Activated B cell treated with CpG ODN at 0.5 μM for 24 hours (primary cell): ENCODE measurements at regions not wholly inside any gene's neighbourhood (a gene's known extent, or its start where the extent isn't known, plus 50 kb on each side); places are given as distances from the start of the nearest gene placed in this dataset.
"Not testable (repeated sequence)": the region's sequence is repeated elsewhere in the genome, so short reads cannot be mapped to it uniquely, and the experiment has no call there.

Experiments used
- ATAC-seq: fragments of 200-7000 bp; cut with Tn5 transposase; one replicate; pipeline ENCODE4 v1.10.0; 2021; ENCODE audit warnings: low read depth, mild to moderate bottlenecking, moderate library complexity
- CTCF ChIA-PET: fragments of 350-600 bp; sonication (Branson Sonifier 250); formaldehyde crosslinking; loops from one replicate; lab custom pipeline; 2021; ENCODE audit warnings: antibody characterized with exemption; lab: Charles Lee
- POLR2A ChIA-PET: fragments of 350-600 bp; sonication (Branson Sonifier 250); formaldehyde crosslinking; loops from one replicate; lab custom pipeline; 2021; ENCODE audit warnings: antibody characterized with exemption; lab: Charles Lee
- DNase-seq: peaks from one replicate; pipeline ENCODE4 v3.0.0; 2022
- H3K27ac Mint-ChIP-seq: one replicate; pipeline ENCODE4 v1.8.0; 2020; ENCODE audit warnings: mixed read lengths
- H3K27me3 Mint-ChIP-seq: one replicate; pipeline ENCODE4 v1.8.0; 2021; ENCODE audit warnings: mixed read lengths
- H3K36me3 Mint-ChIP-seq: one replicate; pipeline ENCODE4 v1.8.0; 2021; ENCODE audit warnings: low read depth, mixed read lengths
- H3K4me1 Mint-ChIP-seq: one replicate; pipeline ENCODE4 v1.8.0; 2021; ENCODE audit warnings: mixed read lengths
- H3K4me3 Mint-ChIP-seq: one replicate; pipeline ENCODE4 v1.8.0; 2020; ENCODE audit warnings: mild to moderate bottlenecking, mixed read lengths
- H3K9me3 Mint-ChIP-seq: one replicate; pipeline ENCODE4 v1.8.0; 2020; ENCODE audit warnings: mixed read lengths
- CTCF ChIP-seq: fragments of 200-600 bp; IDR thresholded peaks from one replicate; pipeline ENCODE4 v1.8.0; 2022; ENCODE audit warnings: antibody characterized with exemption, mild to moderate bottlenecking
- intact Hi-C: fragments of 100-400 bp; cut with micrococcal nuclease; formaldehyde crosslinking; loops from one replicate; pipeline ENCODE4 v1.15.1; 2024

- ChIA-PET CTCF (no interaction called here), POLR2A (no interaction called here)
- Mint-ChIP-seq H3K27me3 (peaks cover 3% of the 10 kb centered on the region), H3K4me1 (no peaks in the 10 kb centered on the region), H3K9me3 (peaks cover 6% of the 10 kb centered on the region), H3K4me3 (no peak overlapping the region), H3K36me3 (no peaks in the 10 kb centered on the region), H3K27ac (no peak overlapping the region)
- DNase-seq = no peak
- ATAC-seq = no peak
- no peak for TF ChIP-seq CTCF
- intact Hi-C loops = no loop called here
These were observed 184.6 kb upstream of the ERBB4 start for GRCh38 chr2:212723226-212723625.

GRCh38 chr2:212722046-212722445, 183.4 kb upstream of the ERBB4 start:
- Mint-ChIP-seq H3K4me1 (no peaks in the 10 kb centered on the region), H3K27ac (no peak overlapping the region), H3K36me3 (no peaks in the 10 kb centered on the region), H3K9me3 (peaks cover 6% of the 10 kb centered on the region), H3K27me3 (peaks cover 3% of the 10 kb centered on the region), H3K4me3 (no peak overlapping the region)
- no peak for TF ChIP-seq CTCF
- ChIA-PET POLR2A (no interaction called here), CTCF (no interaction called here)
- ATAC-seq (no peak), DNase-seq (no peak)
- intact Hi-C loops = no loop called here

GRCh38 chr2:212721026-212721451, 182.4 kb upstream of the ERBB4 start:
- intact Hi-C loops = no loop called here
- no peak for TF ChIP-seq CTCF
- Mint-ChIP-seq H3K4me1 (no peaks in the 10 kb centered on the region), H3K36me3 (no peaks in the 10 kb centered on the region), H3K27me3 (peaks cover 3% of the 10 kb centered on the region), H3K27ac (no peak overlapping the region), H3K9me3 (peaks cover 6% of the 10 kb centered on the region), H3K4me3 (no peak overlapping the region)
- DNase-seq = no peak
- POLR2A ChIA-PET = no interaction called here
- no peak for ATAC-seq
- CTCF ChIA-PET = no interaction called here

- H3K36me3 Mint-ChIP-seq, CTCF ChIA-PET, intact Hi-C loops, ATAC-seq, H3K9me3 Mint-ChIP-seq, H3K27ac Mint-ChIP-seq, H3K4me3 Mint-ChIP-seq, H3K27me3 Mint-ChIP-seq, H3K4me1 Mint-ChIP-seq, POLR2A ChIA-PET, DNase-seq: not testable (repeated sequence)
These were observed 176.8 kb upstream of the ERBB4 start for GRCh38 chr2:212715411-212715810.

GRCh38 chr2:212713681-212714080, 175.1 kb upstream of the ERBB4 start:
- Mint-ChIP-seq H3K4me3 (no peak overlapping the region), H3K36me3 (no peaks in the 10 kb centered on the region), H3K27me3 (no peaks in the 10 kb centered on the region), H3K27ac (no peak overlapping the region), H3K9me3 (no peaks in the 10 kb centered on the region), H3K4me1 (no peaks in the 10 kb centered on the region)
- DNase-seq = no peak
- POLR2A ChIA-PET = no interaction called here
- no peak for ATAC-seq
- intact Hi-C loops = no loop called here
- CTCF ChIA-PET = no interaction called here
- no peak for TF ChIP-seq CTCF

- Mint-ChIP-seq H3K9me3 (no peaks in the 10 kb centered on the region), H3K36me3 (no peaks in the 10 kb centered on the region), H3K27me3 (no peaks in the 10 kb centered on the region), H3K4me3 (no peak overlapping the region), H3K27ac (no peak overlapping the region), H3K4me1 (no peaks in the 10 kb centered on the region)
- no peak for ATAC-seq
- CTCF ChIA-PET = no interaction called here
- intact Hi-C loops = no loop called here
- no peak for TF ChIP-seq CTCF
- DNase-seq = no peak
- POLR2A ChIA-PET = no interaction called here
These were observed 174.4 kb upstream of the ERBB4 start for GRCh38 chr2:212712991-212713390.
